ENCODE measurements at regions not wholly inside any gene's neighbourhood (a gene's known extent, or its start where the extent isn't known, plus 50 kb on each side); places are given as distances from the start of the nearest gene placed in this dataset.

DNA sequence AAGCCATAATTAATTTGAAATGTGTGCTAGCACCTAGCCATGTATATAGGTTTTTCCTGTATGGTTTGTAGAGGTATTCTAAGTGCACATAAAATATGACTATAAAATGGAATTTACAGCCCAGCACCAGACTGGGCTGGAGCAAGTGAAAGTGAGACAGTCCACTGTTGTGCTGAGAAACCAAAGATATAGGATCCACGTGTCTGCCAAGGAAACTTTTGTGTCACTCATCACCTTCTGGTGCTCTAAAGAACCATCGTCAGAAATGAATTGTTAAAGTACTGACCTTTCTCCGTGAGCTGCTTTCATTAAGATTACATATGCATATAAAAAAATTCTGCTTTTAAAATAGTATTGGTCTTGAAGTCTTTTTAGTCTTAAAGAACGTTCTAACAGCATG, 141.0 kb upstream of the ZC3H11B start (continued):
- TF ChIP-seq, protein P1, sequence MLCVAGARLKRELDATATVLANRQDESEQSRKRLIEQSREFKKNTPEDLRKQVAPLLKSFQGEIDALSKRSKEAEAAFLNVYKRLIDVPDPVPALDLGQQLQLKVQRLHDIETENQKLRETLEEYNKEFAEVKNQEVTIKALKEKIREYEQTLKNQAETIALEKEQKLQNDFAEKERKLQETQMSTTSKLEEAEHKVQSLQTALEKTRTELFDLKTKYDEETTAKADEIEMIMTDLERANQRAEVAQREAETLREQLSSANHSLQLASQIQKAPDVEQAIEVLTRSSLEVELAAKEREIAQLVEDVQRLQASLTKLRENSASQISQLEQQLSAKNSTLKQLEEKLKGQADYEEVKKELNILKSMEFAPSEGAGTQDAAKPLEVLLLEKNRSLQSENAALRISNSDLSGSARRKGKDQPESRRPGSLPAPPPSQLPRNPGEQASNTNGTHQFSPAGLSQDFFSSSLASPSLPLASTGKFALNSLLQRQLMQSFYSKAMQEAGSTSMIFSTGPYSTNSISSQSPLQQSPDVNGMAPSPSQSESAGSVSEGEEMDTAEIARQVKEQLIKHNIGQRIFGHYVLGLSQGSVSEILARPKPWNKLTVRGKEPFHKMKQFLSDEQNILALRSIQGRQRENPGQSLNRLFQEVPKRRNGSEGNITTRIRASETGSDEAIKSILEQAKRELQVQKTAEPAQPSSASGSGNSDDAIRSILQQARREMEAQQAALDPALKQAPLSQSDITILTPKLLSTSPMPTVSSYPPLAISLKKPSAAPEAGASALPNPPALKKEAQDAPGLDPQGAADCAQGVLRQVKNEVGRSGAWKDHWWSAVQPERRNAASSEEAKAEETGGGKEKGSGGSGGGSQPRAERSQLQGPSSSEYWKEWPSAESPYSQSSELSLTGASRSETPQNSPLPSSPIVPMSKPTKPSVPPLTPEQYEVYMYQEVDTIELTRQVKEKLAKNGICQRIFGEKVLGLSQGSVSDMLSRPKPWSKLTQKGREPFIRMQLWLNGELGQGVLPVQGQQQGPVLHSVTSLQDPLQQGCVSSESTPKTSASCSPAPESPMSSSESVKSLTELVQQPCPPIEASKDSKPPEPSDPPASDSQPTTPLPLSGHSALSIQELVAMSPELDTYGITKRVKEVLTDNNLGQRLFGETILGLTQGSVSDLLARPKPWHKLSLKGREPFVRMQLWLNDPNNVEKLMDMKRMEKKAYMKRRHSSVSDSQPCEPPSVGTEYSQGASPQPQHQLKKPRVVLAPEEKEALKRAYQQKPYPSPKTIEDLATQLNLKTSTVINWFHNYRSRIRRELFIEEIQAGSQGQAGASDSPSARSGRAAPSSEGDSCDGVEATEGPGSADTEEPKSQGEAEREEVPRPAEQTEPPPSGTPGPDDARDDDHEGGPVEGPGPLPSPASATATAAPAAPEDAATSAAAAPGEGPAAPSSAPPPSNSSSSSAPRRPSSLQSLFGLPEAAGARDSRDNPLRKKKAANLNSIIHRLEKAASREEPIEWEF (IDR thresholded peaks at IDR 0.05; ENCODE audit: insufficient replicate concordance, low read depth, low read length) = no peak
- no peak for TF ChIP-seq ZBTB40 (IDR thresholded peaks at IDR 0.05; ENCODE audit: borderline replicate concordance)
- no peak for TF ChIP-seq STAT3 (IDR thresholded peaks at IDR 0.05; ENCODE audit: low read depth, low read length)
- no peak for TF ChIP-seq WRNIP1 (IDR thresholded peaks at IDR 0.05; ENCODE audit: borderline replicate concordance, low read depth, low read length)

Data from GM12878 (cell line).